K562 (cell line): ENCODE measurements at regions not wholly inside any gene's neighbourhood (a gene's known extent, or its start where the extent isn't known, plus 50 kb on each side); places are given as distances from the start of the nearest gene placed in this dataset.

ENCODE experiments used
- CBX8 ChIP-seq: fragments of 200-600 bp; sonication (generic); IDR thresholded peaks from 2 replicates; pipeline ENCODE4 v1.6.1; 2012; ENCODE audit warnings: borderline replicate concordance, mixed run types, low read depth, mild to moderate bottlenecking, moderate library complexity, mixed read lengths, low read length, control low read depth, inconsistent platforms; ENCODE audit not compliant: poor library complexity, severe bottlenecking; ENCODE audit errors: extremely low read depth
- CHD2 ChIP-seq: IDR thresholded peaks from 2 replicates; pipeline ENCODE4 v1.6.1; 2011; ENCODE audit warnings: low read depth, low read length
- CTCF ChIP-seq, 3 experiments: IDR thresholded peaks in 2 of 3; conservative IDR thresholded peaks in 1 of 3; 2 replicates each; pipeline ENCODE4 v1.5.1; 2011 to 2012; ENCODE audit warnings: low read length in 3 of 3, mild to moderate bottlenecking in 3 of 3, control low read depth in 2 of 3, improper control_type of control experiment in 1 of 3, inconsistent platforms in 1 of 3, low read depth in 1 of 3, mixed read lengths in 1 of 3, moderate library complexity in 1 of 3; ENCODE audit not compliant: insufficient read depth in 2 of 3
- EP300 ChIP-seq: IDR thresholded peaks from 2 replicates; pipeline ENCODE4 v1.6.1; 2012; ENCODE audit warnings: low read length, improper control_type of control experiment
- JUNB ChIP-seq: fragments of 450-650 bp; formaldehyde crosslinking; conservative IDR thresholded peaks from 2 replicates; pipeline ENCODE4 v1.4.0; 2020; ENCODE audit warnings: mild to moderate bottlenecking
- KDM4B ChIP-seq, 2 experiments: fragments of 450-650 bp in 1 of 2; sonication (generic) in 1 of 2; IDR thresholded peaks; 2 replicates each; pipeline ENCODE4 v1.6.1; 2016 to 2017; ENCODE audit warnings: borderline replicate concordance in 2 of 2, antibody characterized with exemption in 1 of 2, low read depth in 1 of 2, mild to moderate bottlenecking in 1 of 2
- RBM25 ChIP-seq: fragments of 200-400 bp; formaldehyde crosslinking; IDR thresholded peaks from 2 replicates; pipeline ENCODE4 v1.6.1; 2018; ENCODE audit warnings: low read length, low read depth, moderate library complexity; ENCODE audit not compliant: severe bottlenecking
- REST ChIP-seq, 2 experiments: fragments of 450-650 bp; formaldehyde crosslinking in 1 of 2; IDR thresholded peaks; 2 replicates each; pipeline versions ENCODE4 v1.4.0 to v1.6.1; 2014 to 2020; ENCODE audit warnings: mild to moderate bottlenecking in 2 of 2, borderline replicate concordance in 1 of 2, low read depth in 1 of 2
- ZNF584 ChIP-seq: fragments of 200-800 bp; sonication (Bioruptor generic); IDR thresholded peaks from 2 replicates; pipeline ENCODE4 v1.6.1; 2016; ENCODE audit warnings: low read depth, mild to moderate bottlenecking, missing genetic modification characterization, missing compliant biosample characterization

- TF ChIP-seq ZNF584 (CRISPR knock-in tag) (no peak), KDM4B (IDR thresholded peaks at IDR 0.05; ENCODE audit: borderline replicate concordance in 2 of 2, low read depth in 1 of 2) (no peak), EP300 (no peak), CTCF (IDR thresholded peaks at IDR 0.05 in 2 of 3, conservative IDR thresholded peaks at IDR 0.05 in 1 of 3; ENCODE audit: insufficient read depth in 2 of 3, low read depth in 1 of 3, low read length in 3 of 3) (no peak), JUNB (CRISPR knock-in tag) (no peak), CBX8 (no peak), CHD2 (no peak), REST (IDR thresholded peaks at IDR 0.05; ENCODE audit: borderline replicate concordance) (no peak), REST (CRISPR knock-in tag; IDR thresholded peaks at IDR 0.05; ENCODE audit: low read depth) (no peak), RBM25 (no peak)
Observed at GRCh38 chr15:25543196-25543595, 104.4 kb upstream of the UBE3A start.
